SK-N-MC (cell line): ENCODE measurements at regions not wholly inside any gene's neighbourhood (a gene's known extent, or its start where the extent isn't known, plus 50 kb on each side); places are given as distances from the start of the nearest gene placed in this dataset.

Experiments used
- DNase-seq: peaks from one replicate; pipeline ENCODE4 v3.0.0-alpha.2; 2011; ENCODE audit warnings: low read depth, low spot score
- H3K27ac ChIP-seq: fragments of 200-600 bp; sonication (generic); 2 replicates; pipeline ENCODE4 v1.5.1; 2016; ENCODE audit warnings: mixed run types
- H3K36me3 ChIP-seq: fragments of 200-600 bp; sonication (generic); 2 replicates; pipeline ENCODE4 v1.6.1; 2017; ENCODE audit warnings: antibody characterized with exemption, low read length, mixed read lengths; ENCODE audit not compliant: insufficient read depth
- H3K4me3 ChIP-seq: fragments of 200-600 bp; sonication (generic); 2 replicates; pipeline ENCODE4 v1.5.1; 2016
- H3K9ac ChIP-seq: fragments of 200-600 bp; sonication (generic); 2 replicates; pipeline ENCODE4 v1.8.0; 2017; ENCODE audit warnings: mixed run types, mixed read lengths; ENCODE audit not compliant: insufficient read length
- H3K9me3 ChIP-seq: fragments of 200-600 bp; sonication (generic); 2 replicates; pipeline ENCODE4 v1.6.1; 2017; ENCODE audit warnings: low read depth, mild to moderate bottlenecking, antibody characterized with exemption, low read length, moderate library complexity, mixed read lengths
- EZH2 ChIP-seq: fragments of 200-600 bp; sonication (generic); IDR thresholded peaks from one replicate; pipeline ENCODE4 v1.6.1; 2017; ENCODE audit warnings: antibody characterized with exemption
- FOXP2 ChIP-seq: optimal IDR thresholded peaks from 2 replicates; pipeline ENCODE3; 2011; ENCODE audit warnings: mild to moderate bottlenecking, moderate library complexity; ENCODE audit not compliant: insufficient read depth; ENCODE audit errors: extremely low read length, control extremely low read depth
- POLR2AphosphoS5 ChIP-seq: IDR thresholded peaks from 2 replicates; pipeline ENCODE4 v1.6.1; 2012; ENCODE audit warnings: mild to moderate bottlenecking, low read depth, low read length, borderline replicate concordance

DNA sequence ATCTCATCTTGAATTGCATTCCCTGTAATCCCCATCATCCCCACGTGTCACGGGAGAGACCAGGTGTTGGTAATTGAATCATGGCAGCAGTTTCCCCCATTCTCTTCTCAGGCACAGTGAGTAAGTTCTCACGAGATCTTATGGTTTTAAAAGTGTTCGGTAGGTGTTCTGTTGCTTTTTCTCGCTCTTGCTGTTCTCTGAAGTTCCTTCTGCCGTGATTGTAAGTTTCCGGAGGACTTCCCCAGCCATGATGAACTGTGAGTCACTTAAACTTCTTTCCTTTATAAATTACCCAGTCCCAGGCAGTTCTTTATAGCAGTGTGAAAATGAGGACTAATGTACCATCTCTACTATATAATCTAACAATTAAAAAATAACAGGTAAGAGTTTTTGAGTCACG lies 409.9 kb upstream of the NRXN1 start:
- H3K4me3 ChIP-seq, result no peak overlapping the region
- no peaks in the 10 kb centered on the region for H3K36me3 ChIP-seq
- no peak for TF ChIP-seq POLR2AphosphoS5

DNA sequence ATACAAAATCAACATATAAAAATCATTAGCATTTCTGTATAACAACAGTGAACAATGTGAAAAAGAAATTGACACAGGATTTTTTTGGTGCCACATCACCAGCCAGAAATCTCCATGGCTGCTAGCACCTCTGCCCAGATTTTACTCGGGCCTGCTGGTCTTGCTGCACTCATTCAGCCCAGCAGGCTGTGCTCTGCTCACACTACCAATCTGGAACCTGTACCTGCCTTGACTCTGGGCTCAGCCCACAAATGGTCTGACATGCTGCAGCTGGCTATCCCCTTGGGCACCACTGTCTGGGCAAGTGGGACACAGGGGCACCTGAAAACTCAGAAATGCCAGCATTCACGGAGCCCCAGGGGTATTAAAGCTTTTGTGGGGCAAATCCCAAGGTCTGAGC lies 392.5 kb upstream of the NRXN1 start:
- Histone ChIP-seq H3K4me3 (no peak overlapping the region), H3K27ac (no peak overlapping the region), H3K9ac (no peak overlapping the region), H3K9me3 (no peaks in the 10 kb centered on the region), H3K36me3 (no peaks in the 10 kb centered on the region)
- no peak for DNase-seq
- TF ChIP-seq EZH2 (no peak), FOXP2 (no peak), POLR2AphosphoS5 (no peak)

More for the DNA sequence above, 409.9 kb upstream of the NRXN1 start:
- no peaks in the 10 kb centered on the region for H3K9me3 ChIP-seq
- no peak overlapping the region for H3K9ac ChIP-seq
- H3K27ac ChIP-seq, result no peak overlapping the region
- no peak for DNase-seq

DNA sequence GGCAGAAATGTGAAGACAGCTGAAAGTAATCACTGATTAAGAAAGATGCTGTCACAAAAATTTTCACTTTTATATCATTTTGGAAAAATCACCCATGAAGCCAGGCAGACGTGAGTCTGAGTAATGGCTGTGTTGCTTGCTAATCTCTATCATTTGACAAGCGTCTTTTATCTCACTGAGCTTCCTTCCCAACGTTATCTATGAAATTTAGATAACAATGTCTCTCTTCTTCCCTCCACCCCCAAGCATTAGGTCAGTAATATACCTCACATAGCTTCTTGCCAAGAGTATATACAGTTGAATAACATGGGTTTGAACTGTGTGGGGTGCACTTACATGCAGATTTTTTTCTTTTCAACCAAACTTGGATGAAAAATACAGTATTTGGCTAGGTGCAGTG lies 388.6 kb upstream of the NRXN1 start:
- no peak overlapping the region for H3K4me3 ChIP-seq
- no peak overlapping the region for H3K9ac ChIP-seq
- no peak overlapping the region for H3K27ac ChIP-seq
- DNase-seq, result no peak
- no peaks in the 10 kb centered on the region for H3K36me3 ChIP-seq
- no peak for TF ChIP-seq FOXP2
- TF ChIP-seq EZH2, result no peak
- TF ChIP-seq POLR2AphosphoS5, result no peak
- no peaks in the 10 kb centered on the region for H3K9me3 ChIP-seq

DNA sequence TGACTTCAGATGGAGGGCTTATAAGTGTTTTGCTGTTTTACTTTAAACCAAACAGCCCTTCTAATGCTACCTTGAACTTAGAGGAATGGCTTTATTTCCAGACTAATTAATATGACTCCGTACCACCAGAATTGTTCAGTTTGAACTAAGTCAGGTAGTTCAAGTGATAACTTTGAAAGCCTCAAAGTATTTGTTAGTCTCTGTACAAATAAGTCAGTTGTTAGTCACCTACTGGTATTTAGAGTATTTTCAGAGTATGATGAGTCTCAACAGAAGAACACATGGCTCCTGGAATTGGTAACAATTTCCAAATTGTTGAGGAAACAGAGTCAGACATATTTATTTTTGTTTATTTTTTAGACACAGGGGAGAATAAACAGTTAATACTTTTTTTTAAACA lies 381.8 kb upstream of the NRXN1 start:
- H3K27ac ChIP-seq, result no peak overlapping the region
- no peak for DNase-seq
- no peaks in the 10 kb centered on the region for H3K36me3 ChIP-seq
- no peak overlapping the region for H3K4me3 ChIP-seq
- H3K9ac ChIP-seq, result no peak overlapping the region
- TF ChIP-seq FOXP2 (no peak), EZH2 (no peak), POLR2AphosphoS5 (no peak)
- H3K9me3 ChIP-seq, result no peaks in the 10 kb centered on the region

DNA sequence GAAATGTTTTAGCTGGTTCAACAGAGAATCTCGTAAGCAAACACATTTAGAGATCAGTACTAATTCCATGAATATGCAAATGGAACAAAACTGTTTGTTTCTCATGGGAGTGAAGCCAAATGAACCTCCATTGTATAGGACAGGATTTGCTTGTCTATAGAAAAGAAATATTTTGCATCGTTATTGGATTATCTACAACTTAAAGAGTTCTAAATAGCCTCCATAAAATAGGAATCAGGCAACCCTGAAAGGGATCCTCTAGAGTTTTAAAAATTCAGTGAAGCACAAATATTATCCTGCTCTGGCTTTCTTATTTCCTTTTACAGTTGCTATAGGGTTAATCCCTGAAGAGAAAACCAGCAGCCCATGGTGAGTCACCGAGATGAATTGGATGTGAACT lies 378.4 kb upstream of the NRXN1 start:
- no peak for DNase-seq
- no peaks in the 10 kb centered on the region for H3K9me3 ChIP-seq
- H3K9ac ChIP-seq, result no peak overlapping the region
- TF ChIP-seq EZH2, result no peak
- no peak for TF ChIP-seq POLR2AphosphoS5
- TF ChIP-seq FOXP2, result no peak
- no peak overlapping the region for H3K4me3 ChIP-seq
- no peaks in the 10 kb centered on the region for H3K36me3 ChIP-seq
- H3K27ac ChIP-seq, result no peak overlapping the region

- Histone ChIP-seq H3K9ac (no peak overlapping the region), H3K4me3 (no peak overlapping the region), H3K27ac (no peak overlapping the region), H3K36me3 (no peaks in the 10 kb centered on the region), H3K9me3 (no peaks in the 10 kb centered on the region)
- TF ChIP-seq POLR2AphosphoS5, result no peak
- TF ChIP-seq EZH2, result no peak
- no peak for TF ChIP-seq FOXP2
- DNase-seq, result no peak
Observed at GRCh38 chr2:51409920-51410319, 378.0 kb upstream of the NRXN1 start.

DNA sequence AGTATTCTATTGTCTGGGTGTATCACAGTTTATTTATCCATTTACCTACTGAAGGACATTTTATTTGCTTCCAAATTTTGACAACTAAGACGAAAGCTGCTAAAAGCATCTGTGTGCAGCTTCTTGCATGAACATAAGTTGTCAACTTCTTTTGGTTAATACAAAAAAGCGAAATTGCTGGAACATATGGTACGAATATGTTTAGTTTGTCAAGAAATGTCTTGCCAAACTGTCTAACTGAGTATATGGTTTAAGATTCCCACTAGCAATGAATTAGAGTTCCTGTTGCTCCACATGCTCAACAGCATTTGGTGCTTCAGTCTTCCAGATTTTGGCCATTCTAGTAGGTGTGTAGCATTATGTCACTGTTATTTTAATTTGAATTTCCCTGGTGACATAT lies 372.3 kb upstream of the NRXN1 start:
- Histone ChIP-seq H3K9ac (no peak overlapping the region), H3K9me3 (no peaks in the 10 kb centered on the region), H3K36me3 (no peaks in the 10 kb centered on the region), H3K4me3 (no peak overlapping the region), H3K27ac (no peak overlapping the region)
- no peak for DNase-seq
- TF ChIP-seq POLR2AphosphoS5 (no peak), FOXP2 (no peak), EZH2 (no peak)

DNA sequence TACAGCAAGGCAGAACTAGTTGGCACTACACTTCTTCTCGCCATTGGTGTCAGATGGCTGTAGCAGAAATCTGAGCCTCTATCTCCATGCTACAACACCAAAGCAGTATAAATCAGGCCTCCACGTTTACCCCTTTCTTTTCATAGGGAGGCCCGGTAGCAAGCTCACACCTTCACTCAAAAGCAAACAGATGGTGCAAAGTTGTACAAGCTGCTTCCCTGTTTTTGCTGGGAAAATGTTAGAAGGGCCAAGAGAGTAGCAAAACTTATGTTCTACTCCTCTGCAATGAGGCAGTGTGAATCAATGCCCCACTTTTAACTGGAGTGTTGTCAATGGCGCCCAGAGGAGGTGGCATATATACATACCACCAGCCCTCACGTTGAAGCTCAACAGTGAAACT lies 369.6 kb upstream of the NRXN1 start:
- Histone ChIP-seq H3K9ac (no peak overlapping the region), H3K9me3 (no peaks in the 10 kb centered on the region), H3K27ac (no peak overlapping the region), H3K4me3 (no peak overlapping the region), H3K36me3 (no peaks in the 10 kb centered on the region)
- DNase-seq, result no peak
- no peak for TF ChIP-seq POLR2AphosphoS5
- no peak for TF ChIP-seq FOXP2
- TF ChIP-seq EZH2, result no peak

DNA sequence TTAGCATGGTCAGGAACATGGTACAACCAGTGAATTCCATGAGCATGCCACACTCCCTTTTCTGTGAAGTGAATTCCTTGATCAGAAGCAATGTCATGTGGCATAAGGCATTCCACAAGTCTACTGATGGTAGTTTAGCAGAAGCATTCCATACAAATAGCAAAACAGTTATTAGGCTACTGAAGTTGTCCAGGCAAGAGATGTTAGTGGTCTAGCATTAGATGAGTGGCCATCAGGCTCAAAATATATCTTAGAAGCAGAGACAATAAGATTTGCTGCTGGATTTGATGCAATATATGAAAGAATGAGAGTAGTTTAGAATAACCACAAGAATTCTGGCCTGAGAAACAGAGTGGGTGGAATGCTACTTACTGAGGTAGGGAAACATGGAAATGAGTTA lies 355.3 kb upstream of the NRXN1 start:
- no peak for TF ChIP-seq EZH2
- no peak for TF ChIP-seq POLR2AphosphoS5
- TF ChIP-seq FOXP2, result no peak
- Histone ChIP-seq H3K36me3 (no peaks in the 10 kb centered on the region), H3K4me3 (no peak overlapping the region), H3K27ac (no peak overlapping the region), H3K9me3 (no peaks in the 10 kb centered on the region), H3K9ac (no peak overlapping the region)
- DNase-seq, result no peak
